Skeletal muscle cell (primary cell): ENCODE measurements at regions not wholly inside any gene's neighbourhood (a gene's known extent, or its start where the extent isn't known, plus 50 kb on each side); places are given as distances from the start of the nearest gene placed in this dataset.
"Not testable (repeated sequence)": the region's sequence is repeated elsewhere in the genome, so short reads cannot be mapped to it uniquely, and the experiment has no call there.

Experiments
- DNase-seq: peaks from one replicate; pipeline ENCODE4 v3.0.0-alpha.2; 2010; ENCODE audit warnings: low read depth
- H3K4me3 ChIP-seq: 2 replicates; pipeline ENCODE4 v1.5.1; 2011; ENCODE audit warnings: low read depth, mild to moderate bottlenecking, control low read depth, low read length, moderate library complexity

- H3K4me3 ChIP-seq, DNase-seq: not testable (repeated sequence)
These were observed 53.9 kb downstream of the CDRT15L2 start for GRCh38 chr17:20633268-20634059.

- DNase-seq: not testable (repeated sequence)
These were observed 60.6 kb downstream of the CDRT15L2 start for GRCh38 chr17:20640147-20640546.

GRCh38 chr17:20646661-20647272 lies 67.2 kb downstream of the CDRT15L2 start:
- not testable (repeated sequence) for H3K4me3 ChIP-seq, DNase-seq

More at GRCh38 chr17:20640147-20640546, 60.6 kb downstream of the CDRT15L2 start:
- not testable (repeated sequence) for H3K4me3 ChIP-seq

GRCh38 chr17:20649097-20649767 lies 69.7 kb downstream of the CDRT15L2 start:
- not testable (repeated sequence) for H3K4me3 ChIP-seq, DNase-seq

GRCh38 chr17:20651022-20651421 lies 71.5 kb downstream of the CDRT15L2 start:
- not testable (repeated sequence) for H3K4me3 ChIP-seq, DNase-seq

GRCh38 chr17:20651736-20652135 lies 72.2 kb downstream of the CDRT15L2 start:
- DNase-seq: not testable (repeated sequence)

GRCh38 chr17:20653391-20653790 lies 73.9 kb downstream of the CDRT15L2 start:
- not testable (repeated sequence) for DNase-seq, H3K4me3 ChIP-seq

More at GRCh38 chr17:20651736-20652135, 72.2 kb downstream of the CDRT15L2 start:
- not testable (repeated sequence) for H3K4me3 ChIP-seq

- H3K4me3 ChIP-seq: not testable (repeated sequence)
These were observed 74.6 kb downstream of the CDRT15L2 start for GRCh38 chr17:20654114-20654513.

GRCh38 chr17:20654575-20654974 lies 75.1 kb downstream of the CDRT15L2 start:
- DNase-seq, H3K4me3 ChIP-seq: not testable (repeated sequence)

More at GRCh38 chr17:20654114-20654513, 74.6 kb downstream of the CDRT15L2 start:
- DNase-seq: not testable (repeated sequence)

- not testable (repeated sequence) for H3K4me3 ChIP-seq, DNase-seq
These were observed 85.8 kb downstream of the CDRT15L2 start for GRCh38 chr17:20665103-20665955.

GRCh38 chr17:20666689-20667088 lies 87.2 kb downstream of the CDRT15L2 start:
- H3K4me3 ChIP-seq, DNase-seq: not testable (repeated sequence)

- H3K4me3 ChIP-seq, DNase-seq: not testable (repeated sequence)
These were observed 88.2 kb downstream of the CDRT15L2 start for GRCh38 chr17:20667712-20668111.

GRCh38 chr17:20668316-20668715 lies 88.8 kb downstream of the CDRT15L2 start:
- DNase-seq, H3K4me3 ChIP-seq: not testable (repeated sequence)

- H3K4me3 ChIP-seq, DNase-seq: not testable (repeated sequence)
These were observed 89.3 kb downstream of the CDRT15L2 start for GRCh38 chr17:20668868-20669267.

- H3K4me3 ChIP-seq, DNase-seq: not testable (repeated sequence)
These were observed 91.0 kb downstream of the CDRT15L2 start for GRCh38 chr17:20670506-20670905.

- not testable (repeated sequence) for H3K4me3 ChIP-seq, DNase-seq
These were observed 94.8 kb downstream of the CDRT15L2 start for GRCh38 chr17:20674374-20674773.

GRCh38 chr17:20675707-20676106 lies 96.2 kb downstream of the CDRT15L2 start:
- H3K4me3 ChIP-seq, DNase-seq: not testable (repeated sequence)

- DNase-seq, H3K4me3 ChIP-seq: not testable (repeated sequence)
These were observed 97.1 kb downstream of the CDRT15L2 start for GRCh38 chr17:20676656-20677055.

GRCh38 chr17:20677469-20677868 lies 97.9 kb downstream of the CDRT15L2 start:
- not testable (repeated sequence) for H3K4me3 ChIP-seq, DNase-seq
